ENCODE measurements at regions not wholly inside any gene's neighbourhood (a gene's known extent, or its start where the extent isn't known, plus 50 kb on each side); places are given as distances from the start of the nearest gene placed in this dataset.
A peak's percentile ranks its signal among the peaks of the same experiment; 100 is the strongest.

- H3K4me3 ChIP-seq (ENCODE audit: low read depth, low read length) = no peak overlapping the region
- no peak for DNase-seq (ENCODE audit: low read depth)
- TF ChIP-seq CTCF (IDR thresholded peaks at IDR 0.05; ENCODE audit: low read depth, low read length, missing control alignments) = no peak
- in situ Hi-C loops (cut with HindIII; ENCODE audit: low sequenced_read_pairs) = no loop called here
Observed at GRCh38 chr4:29551821-29552220, 1168.3 kb upstream of the PCDH7 start.

- no peak overlapping the region for H3K4me3 ChIP-seq (ENCODE audit: low read depth, low read length)
- TF ChIP-seq CTCF (IDR thresholded peaks at IDR 0.05; ENCODE audit: low read depth, low read length, missing control alignments) = no peak
- in situ Hi-C loops (cut with HindIII; ENCODE audit: low sequenced_read_pairs) = no loop called here
- DNase-seq (ENCODE audit: low read depth) = peak; percentile 11
Observed at GRCh38 chr4:29553846-29554245, 1166.3 kb upstream of the PCDH7 start.

GRCh38 chr4:29558789-29559188 is 1161.4 kb upstream of the PCDH7 start:
- DNase-seq (ENCODE audit: low read depth) = no peak
- in situ Hi-C loops (cut with HindIII; ENCODE audit: low sequenced_read_pairs) = no loop called here
- H3K4me3 ChIP-seq (ENCODE audit: low read depth, low read length) = no peak overlapping the region
- no peak for TF ChIP-seq CTCF (IDR thresholded peaks at IDR 0.05; ENCODE audit: low read depth, low read length, missing control alignments)

DNA sequence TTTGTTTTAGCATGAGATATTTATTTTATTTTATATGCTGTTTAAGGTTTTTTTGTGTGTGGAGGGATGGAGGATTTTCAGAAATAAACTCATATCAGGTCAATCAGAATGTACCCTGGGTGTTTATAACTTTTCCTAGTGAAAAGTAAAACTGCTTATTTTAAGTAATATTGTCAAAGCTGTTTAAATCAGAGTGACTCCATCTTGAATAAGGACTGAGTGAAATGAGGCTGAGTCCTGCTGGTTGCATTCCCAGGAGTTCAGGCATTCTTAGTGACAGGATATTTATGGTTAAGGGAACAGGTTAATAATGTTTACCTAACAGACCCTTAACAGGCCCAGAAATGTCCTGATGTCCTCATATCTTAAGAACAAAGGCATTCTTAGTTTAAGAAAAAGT is 1160.9 kb upstream of the PCDH7 start:
- TF ChIP-seq CTCF (IDR thresholded peaks at IDR 0.05; ENCODE audit: low read depth, low read length, missing control alignments) = no peak

GRCh38 chr4:29560452-29560851 is 1159.7 kb upstream of the PCDH7 start:
- no peak for DNase-seq (ENCODE audit: low read depth)
- in situ Hi-C loops (cut with HindIII; ENCODE audit: low sequenced_read_pairs) = no loop called here
- TF ChIP-seq CTCF (IDR thresholded peaks at IDR 0.05; ENCODE audit: low read depth, low read length, missing control alignments) = no peak
- no peak overlapping the region for H3K4me3 ChIP-seq (ENCODE audit: low read depth, low read length)

More for the DNA sequence above, 1160.9 kb upstream of the PCDH7 start:
- in situ Hi-C loops (cut with HindIII; ENCODE audit: low sequenced_read_pairs) = no loop called here
- H3K4me3 ChIP-seq (ENCODE audit: low read depth, low read length) = no peak overlapping the region
- no peak for DNase-seq (ENCODE audit: low read depth)

DNA sequence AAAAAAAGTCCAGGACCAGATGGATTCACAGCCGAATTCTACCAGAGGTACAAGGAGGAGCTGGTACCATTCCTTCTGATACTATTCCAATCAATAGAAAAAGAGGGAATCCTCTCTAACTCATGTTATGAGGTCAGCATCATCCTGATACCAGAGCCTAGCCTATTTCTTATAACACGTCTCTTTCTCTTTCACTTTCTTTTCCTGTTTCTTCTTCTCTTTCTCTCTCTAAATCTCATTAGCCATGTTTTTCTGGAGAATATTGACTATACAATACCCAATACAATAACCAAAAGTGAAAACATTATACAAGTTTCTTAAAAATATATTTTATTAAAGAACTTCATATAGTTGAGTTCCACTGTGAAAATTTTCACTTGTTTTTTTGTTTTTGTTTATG is 1154.9 kb upstream of the PCDH7 start:
- no peak for DNase-seq (ENCODE audit: low read depth)
- no peak overlapping the region for H3K4me3 ChIP-seq (ENCODE audit: low read depth, low read length)
- in situ Hi-C loops (cut with HindIII; ENCODE audit: low sequenced_read_pairs) = no loop called here
- no peak for TF ChIP-seq CTCF (IDR thresholded peaks at IDR 0.05; ENCODE audit: low read depth, low read length, missing control alignments)

GRCh38 chr4:29566371-29566770 is 1153.8 kb upstream of the PCDH7 start:
- no peak for DNase-seq (ENCODE audit: low read depth)
- H3K4me3 ChIP-seq (ENCODE audit: low read depth, low read length) = no peak overlapping the region
- TF ChIP-seq CTCF (IDR thresholded peaks at IDR 0.05; ENCODE audit: low read depth, low read length, missing control alignments) = no peak
- in situ Hi-C loops (cut with HindIII; ENCODE audit: low sequenced_read_pairs) = no loop called here

All from astrocyte of the cerebellum (primary cell).